HepG2 (cell line): ENCODE measurements at regions not wholly inside any gene's neighbourhood (a gene's known extent, or its start where the extent isn't known, plus 50 kb on each side); places are given as distances from the start of the nearest gene placed in this dataset.

Experiments used
- AGO1 ChIP-seq: fragments of 200-400 bp; formaldehyde crosslinking; IDR thresholded peaks from 2 replicates; pipeline ENCODE4 v1.6.1; 2017; ENCODE audit warnings: mild to moderate bottlenecking, low read depth, low read length, moderate library complexity; ENCODE audit not compliant: poor library complexity, severe bottlenecking
- CHD4 ChIP-seq: fragments of 200-600 bp; sonication (generic); IDR thresholded peaks from 2 replicates; pipeline ENCODE4 v1.7.0; 2017; ENCODE audit warnings: mild to moderate bottlenecking, low read length, borderline replicate concordance
- CSRNP1 ChIP-seq: sonication (generic); formaldehyde crosslinking; IDR thresholded peaks from 2 replicates; pipeline ENCODE4 v1.8.1; 2023; ENCODE audit warnings: mild to moderate bottlenecking, missing genetic modification reagents
- CSRNP2 ChIP-seq: sonication (generic); formaldehyde crosslinking; conservative IDR thresholded peaks from 2 replicates; pipeline ENCODE4 v1.8.0; 2022; ENCODE audit warnings: low read depth, missing genetic modification reagents
- ETS1 ChIP-seq: sonication (generic); formaldehyde crosslinking; IDR thresholded peaks from 2 replicates; pipeline ENCODE4 v1.4.0; 2020; ENCODE audit warnings: missing genetic modification reagents
- FOXK1 ChIP-seq: sonication (generic); formaldehyde crosslinking; IDR thresholded peaks from 2 replicates; pipeline ENCODE4 v1.4.0; 2020; ENCODE audit warnings: low read depth, missing genetic modification reagents, borderline replicate concordance
- HMGXB4 ChIP-seq, 2 experiments: sonication (generic) in 1 of 2; formaldehyde crosslinking in 1 of 2; IDR thresholded peaks; 2 replicates each; pipeline versions ENCODE4 v1.4.0 to v1.6.1; 2018 to 2020; ENCODE audit warnings: missing genetic modification reagents in 2 of 2, borderline replicate concordance in 1 of 2, low read depth in 1 of 2, mild to moderate bottlenecking in 1 of 2, missing biosample characterization in 1 of 2
- ONECUT2 ChIP-seq: sonication (generic); formaldehyde crosslinking; IDR thresholded peaks from 2 replicates; pipeline ENCODE4 v1.4.0; 2020; ENCODE audit warnings: missing genetic modification reagents
- PAXIP1 ChIP-seq: sonication (generic); formaldehyde crosslinking; conservative IDR thresholded peaks from 2 replicates; pipeline ENCODE4 v1.4.0; 2020; ENCODE audit warnings: mild to moderate bottlenecking, missing genetic modification reagents, moderate library complexity
- RBM22 ChIP-seq: fragments of 200-400 bp; formaldehyde crosslinking; optimal IDR thresholded peaks from 2 replicates; pipeline ENCODE3; 2017; ENCODE audit warnings: mild to moderate bottlenecking, low read length, moderate library complexity
- SKI ChIP-seq: fragments of 450-650 bp; IDR thresholded peaks from one replicate; pipeline ENCODE4 v1.6.1; 2018; ENCODE audit warnings: mild to moderate bottlenecking; ENCODE audit not compliant: partially characterized antibody
- SMAD3 ChIP-seq: sonication (generic); formaldehyde crosslinking; IDR thresholded peaks from 2 replicates; pipeline ENCODE4 v1.4.0; 2020; ENCODE audit warnings: missing genetic modification reagents
- SOX13 ChIP-seq, 3 experiments: fragments of 450-650 bp in 1 of 3; sonication (generic) in 1 of 3; formaldehyde crosslinking in 1 of 3; IDR thresholded peaks in 2 of 3; conservative IDR thresholded peaks in 1 of 3; 2 replicates each; pipeline versions ENCODE4 v1.5.0 to v1.6.1; 2016 to 2020; ENCODE audit warnings: antibody characterized with exemption in 1 of 3, mild to moderate bottlenecking in 1 of 3, missing compliant biosample characterization in 1 of 3, missing genetic modification reagents in 1 of 3, moderate library complexity in 1 of 3
- ZFP82 ChIP-seq: sonication (generic); formaldehyde crosslinking; IDR thresholded peaks from 2 replicates; pipeline ENCODE4 v1.5.1; 2020; ENCODE audit warnings: mild to moderate bottlenecking, missing genetic modification reagents, borderline replicate concordance
- ZNF180 ChIP-seq: sonication (generic); formaldehyde crosslinking; IDR thresholded peaks from 2 replicates; pipeline ENCODE4 v1.4.0; 2020; ENCODE audit warnings: low read depth, missing genetic modification reagents, borderline replicate concordance
- ZNF576 ChIP-seq: sonication (generic); formaldehyde crosslinking; IDR thresholded peaks from 2 replicates; pipeline ENCODE4 v1.4.0; 2020; ENCODE audit warnings: mild to moderate bottlenecking, missing genetic modification reagents
- ZNF660 ChIP-seq: sonication (generic); formaldehyde crosslinking; IDR thresholded peaks from 2 replicates; pipeline ENCODE4 v1.5.1; 2020; ENCODE audit warnings: mild to moderate bottlenecking, low read depth, missing genetic modification reagents, borderline replicate concordance
- ZNF788 ChIP-seq: sonication (generic); formaldehyde crosslinking; IDR thresholded peaks from 2 replicates; pipeline ENCODE4 v1.5.0; 2020; ENCODE audit warnings: mild to moderate bottlenecking, missing genetic modification reagents, borderline replicate concordance

- TF ChIP-seq PAXIP1 (CRISPR knock-in tag) = peak; percentile 77
- no peak for TF ChIP-seq FOXK1
- TF ChIP-seq ETS1 (CRISPR knock-in tag) = no peak
- no peak for TF ChIP-seq AGO1
- no peak for TF ChIP-seq ZNF180 (CRISPR knock-in tag)
- TF ChIP-seq ZNF660 (CRISPR knock-in tag) = no peak
- no peak for TF ChIP-seq CSRNP2 (CRISPR knock-in tag)
- no peak for TF ChIP-seq ZFP82 (CRISPR knock-in tag)
- TF ChIP-seq HMGXB4 (CRISPR knock-in tag; IDR thresholded peaks at IDR 0.05; ENCODE audit: borderline replicate concordance in 1 of 2, low read depth in 1 of 2) = no peak
- no peak for TF ChIP-seq SOX13 (IDR thresholded peaks at IDR 0.05)
- peak in 1 of 2 experiments; percentile 34; a peak in 1 of 4 replicates for TF ChIP-seq SOX13 (CRISPR knock-in tag; conservative IDR thresholded peaks at IDR 0.05 in 1 of 2, IDR thresholded peaks at IDR 0.05 in 1 of 2)
- TF ChIP-seq CSRNP1 (CRISPR knock-in tag) = no peak
- no peak for TF ChIP-seq SKI
- no peak for TF ChIP-seq SMAD3 (CRISPR knock-in tag)
- TF ChIP-seq RBM22 = no peak
- no peak; the same call in 1 of the 2 replicates for TF ChIP-seq CHD4
- no peak for TF ChIP-seq ZNF788 (CRISPR knock-in tag)
- no peak for TF ChIP-seq ZNF576 (CRISPR knock-in tag)
- peak; percentile 84 for TF ChIP-seq ONECUT2 (CRISPR knock-in tag)
These were observed 85.2 kb upstream of the ALDH1A1 start (continued) for GRCh38 chr9:73038089-73038509.
